Smooth muscle cell (in vitro differentiated cells): ENCODE measurements at regions not wholly inside any gene's neighbourhood (a gene's known extent, or its start where the extent isn't known, plus 50 kb on each side); places are given as distances from the start of the nearest gene placed in this dataset.
A peak's percentile ranks its signal among the peaks of the same experiment; 100 is the strongest.

ENCODE experiments used
- DNase-seq: peaks from one replicate; lab custom pipeline; 2025; ENCODE audit not compliant: unreplicated experiment; lab: John Stamatoyannopoulos, UW
- H2AFZ ChIP-seq: fragments of 200-600 bp; sonication (generic); 2 replicates; pipeline ENCODE4 v1.6.0; 2016; ENCODE audit warnings: antibody characterized with exemption, low read depth, mild to moderate bottlenecking
- H3F3A ChIP-seq: fragments of 200-600 bp; sonication (generic); 2 replicates; pipeline ENCODE4 v1.6.0; 2017; ENCODE audit warnings: antibody characterized with exemption, low read depth
- H3K27ac ChIP-seq: fragments of 200-600 bp; sonication (generic); 2 replicates; pipeline ENCODE4 v1.5.1; 2016; ENCODE audit warnings: low read depth, mild to moderate bottlenecking
- H3K27me3 ChIP-seq: fragments of 200-600 bp; sonication (generic); 2 replicates; pipeline ENCODE4 v1.6.1; 2016; ENCODE audit warnings: low read depth, mild to moderate bottlenecking
- H3K36me3 ChIP-seq: fragments of 200-600 bp; sonication (generic); 2 replicates; pipeline ENCODE4 v1.5.1; 2016; ENCODE audit warnings: low read depth
- H3K4me1 ChIP-seq: fragments of 200-600 bp; sonication (generic); 2 replicates; pipeline ENCODE4 v1.5.1; 2016; ENCODE audit warnings: low read depth
- H3K4me2 ChIP-seq: fragments of 200-600 bp; sonication (generic); 2 replicates; pipeline ENCODE4 v1.6.0; 2016; ENCODE audit warnings: mild to moderate bottlenecking
- H3K4me3 ChIP-seq: fragments of 200-600 bp; sonication (generic); 2 replicates; pipeline ENCODE4 v1.5.1; 2016; ENCODE audit warnings: mild to moderate bottlenecking
- H3K79me2 ChIP-seq: fragments of 200-600 bp; sonication (generic); 2 replicates; pipeline ENCODE4 v1.6.0; 2016; ENCODE audit warnings: low read depth, mild to moderate bottlenecking
- H3K9ac ChIP-seq: fragments of 200-600 bp; sonication (generic); 2 replicates; pipeline ENCODE4 v1.6.0; 2016; ENCODE audit warnings: low read depth
- H3K9me3 ChIP-seq: fragments of 200-600 bp; sonication (generic); replicated peaks from 2 replicates; pipeline ENCODE4 v1.5.1; 2016; ENCODE audit warnings: low read depth
- H4K20me1 ChIP-seq: fragments of 200-600 bp; sonication (generic); 2 replicates; pipeline ENCODE4 v1.6.0; 2016; ENCODE audit warnings: low read depth
- WGBS: methylation state at CpG from one replicate; pipeline ENCODE4 v1.1.7; 2016; ENCODE audit warnings: low lambda C conversion rate; 5-methylcytosine and 5-hydroxymethylcytosine counted together
- TF ChIP-seq, protein P1 (sequence below): fragments of 200-600 bp; sonication (generic); IDR thresholded peaks from 2 replicates; pipeline ENCODE4 v1.5.1; 2017; ENCODE audit warnings: borderline replicate concordance, mild to moderate bottlenecking, antibody characterized with exemption; ENCODE audit not compliant: insufficient read depth, poor library complexity, severe bottlenecking

DNA sequence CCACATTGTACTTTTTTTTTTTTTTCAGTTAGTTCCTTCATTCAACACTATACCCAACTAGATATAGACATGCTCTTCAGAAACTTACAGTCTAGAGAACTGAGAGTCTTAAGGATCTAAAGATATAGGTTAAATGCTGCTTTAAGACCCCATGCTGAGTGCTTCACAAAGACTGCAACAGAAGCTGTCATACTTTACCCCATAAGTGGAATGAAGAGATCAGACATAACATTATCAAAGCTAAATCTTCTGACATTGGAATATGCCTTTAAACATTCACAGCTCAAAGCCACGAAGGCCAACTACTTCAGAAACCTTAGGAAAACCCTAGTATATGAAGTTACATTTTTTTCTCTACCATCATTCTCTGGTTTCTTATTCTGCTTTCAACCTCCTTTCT, 666.4 kb downstream of the KCNT2 start:
- no peak overlapping the region for H3K9ac ChIP-seq

DNA sequence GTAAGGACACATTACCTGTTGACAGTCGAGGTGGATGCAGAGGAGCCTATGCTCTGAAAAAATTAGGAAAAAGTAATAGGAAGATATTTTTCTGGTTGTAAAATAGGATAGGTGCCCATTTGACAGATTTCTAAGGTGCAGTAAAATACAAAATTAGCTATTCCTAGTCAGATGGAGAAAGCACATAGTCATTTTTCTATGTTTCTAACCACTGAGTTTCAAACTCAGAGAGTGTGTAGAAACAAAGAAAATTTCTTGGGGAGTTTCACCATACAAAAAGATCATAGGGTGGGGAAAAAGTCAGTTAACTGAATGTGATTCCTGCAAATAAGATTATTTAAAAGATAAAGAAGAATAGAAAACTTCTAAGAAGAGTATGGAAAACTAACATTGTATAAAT, 666.9 kb downstream of the KCNT2 start:
- Histone ChIP-seq H3K9me3 (no peaks in the 10 kb centered on the region), H3K36me3 (no peaks in the 10 kb centered on the region), H3K9ac (no peak overlapping the region), H2AFZ (no peak overlapping the region), H3F3A (no peaks in the 10 kb centered on the region), H3K4me1 (no peaks in the 10 kb centered on the region), H3K79me2 (no peaks in the 10 kb centered on the region), H3K27ac (no peak overlapping the region), H3K4me2 (no peak overlapping the region), H4K20me1 (no peaks in the 10 kb centered on the region), H3K27me3 (no peaks in the 10 kb centered on the region), H3K4me3 (no peak overlapping the region)
- TF ChIP-seq, protein P1, sequence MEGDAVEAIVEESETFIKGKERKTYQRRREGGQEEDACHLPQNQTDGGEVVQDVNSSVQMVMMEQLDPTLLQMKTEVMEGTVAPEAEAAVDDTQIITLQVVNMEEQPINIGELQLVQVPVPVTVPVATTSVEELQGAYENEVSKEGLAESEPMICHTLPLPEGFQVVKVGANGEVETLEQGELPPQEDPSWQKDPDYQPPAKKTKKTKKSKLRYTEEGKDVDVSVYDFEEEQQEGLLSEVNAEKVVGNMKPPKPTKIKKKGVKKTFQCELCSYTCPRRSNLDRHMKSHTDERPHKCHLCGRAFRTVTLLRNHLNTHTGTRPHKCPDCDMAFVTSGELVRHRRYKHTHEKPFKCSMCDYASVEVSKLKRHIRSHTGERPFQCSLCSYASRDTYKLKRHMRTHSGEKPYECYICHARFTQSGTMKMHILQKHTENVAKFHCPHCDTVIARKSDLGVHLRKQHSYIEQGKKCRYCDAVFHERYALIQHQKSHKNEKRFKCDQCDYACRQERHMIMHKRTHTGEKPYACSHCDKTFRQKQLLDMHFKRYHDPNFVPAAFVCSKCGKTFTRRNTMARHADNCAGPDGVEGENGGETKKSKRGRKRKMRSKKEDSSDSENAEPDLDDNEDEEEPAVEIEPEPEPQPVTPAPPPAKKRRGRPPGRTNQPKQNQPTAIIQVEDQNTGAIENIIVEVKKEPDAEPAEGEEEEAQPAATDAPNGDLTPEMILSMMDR: no peak
- DNase-seq: no peak
- 89% methylated on average over 1 of the region's 1 CpG for WGBS

More for the DNA sequence above, 666.4 kb downstream of the KCNT2 start:
- H3K27ac ChIP-seq: no peak overlapping the region
- H4K20me1 ChIP-seq: no peaks in the 10 kb centered on the region
- DNase-seq: no peak
- H2AFZ ChIP-seq: no peak overlapping the region
- no peaks in the 10 kb centered on the region for H3K9me3 ChIP-seq
- H3K4me1 ChIP-seq: no peaks in the 10 kb centered on the region
- H3K4me3 ChIP-seq: no peak overlapping the region
- TF ChIP-seq, protein P1: no peak
- no peak overlapping the region for H3K4me2 ChIP-seq
- no peaks in the 10 kb centered on the region for H3F3A ChIP-seq
- H3K27me3 ChIP-seq: no peaks in the 10 kb centered on the region
- H3K79me2 ChIP-seq: no peaks in the 10 kb centered on the region
- no peaks in the 10 kb centered on the region for H3K36me3 ChIP-seq
- 88% methylated on average over 1 of the region's 1 CpG for WGBS

DNA sequence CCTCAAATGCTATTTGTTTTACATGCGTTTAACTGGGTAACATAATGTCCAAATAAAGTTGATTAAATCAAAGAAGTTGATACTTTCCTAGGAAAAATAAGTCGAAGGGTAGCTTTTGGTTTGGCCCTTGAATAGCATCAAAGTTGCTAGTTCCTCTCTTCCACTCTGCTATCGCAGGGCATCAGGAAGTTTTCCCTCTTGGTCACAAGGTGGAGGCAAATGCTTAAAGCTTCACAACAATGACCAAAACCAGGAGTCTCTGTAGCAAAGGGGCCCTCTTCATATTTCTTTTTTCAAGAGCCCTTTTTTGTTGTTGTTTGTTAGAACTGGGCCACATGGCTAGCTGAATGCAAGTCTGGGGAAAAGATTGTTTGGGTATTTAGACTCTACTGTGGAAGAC, 668.4 kb downstream of the KCNT2 start:
- H3K36me3 ChIP-seq: no peaks in the 10 kb centered on the region
- no peaks in the 10 kb centered on the region for H3F3A ChIP-seq
- 51% methylated on average over 3 of the region's 3 CpGs for WGBS
- H3K4me3 ChIP-seq: no peak overlapping the region
- no peaks in the 10 kb centered on the region for H4K20me1 ChIP-seq
- DNase-seq: no peak
- no peak overlapping the region for H3K9ac ChIP-seq
- H3K9me3 ChIP-seq: no peaks in the 10 kb centered on the region
- H3K4me1 ChIP-seq: no peaks in the 10 kb centered on the region
- H3K27me3 ChIP-seq: no peaks in the 10 kb centered on the region
- no peak overlapping the region for H3K27ac ChIP-seq
- TF ChIP-seq, protein P1: no peak
- no peak overlapping the region for H3K4me2 ChIP-seq
- peak overlapping the region; percentile 10 for H2AFZ ChIP-seq
- H3K79me2 ChIP-seq: no peaks in the 10 kb centered on the region

DNA sequence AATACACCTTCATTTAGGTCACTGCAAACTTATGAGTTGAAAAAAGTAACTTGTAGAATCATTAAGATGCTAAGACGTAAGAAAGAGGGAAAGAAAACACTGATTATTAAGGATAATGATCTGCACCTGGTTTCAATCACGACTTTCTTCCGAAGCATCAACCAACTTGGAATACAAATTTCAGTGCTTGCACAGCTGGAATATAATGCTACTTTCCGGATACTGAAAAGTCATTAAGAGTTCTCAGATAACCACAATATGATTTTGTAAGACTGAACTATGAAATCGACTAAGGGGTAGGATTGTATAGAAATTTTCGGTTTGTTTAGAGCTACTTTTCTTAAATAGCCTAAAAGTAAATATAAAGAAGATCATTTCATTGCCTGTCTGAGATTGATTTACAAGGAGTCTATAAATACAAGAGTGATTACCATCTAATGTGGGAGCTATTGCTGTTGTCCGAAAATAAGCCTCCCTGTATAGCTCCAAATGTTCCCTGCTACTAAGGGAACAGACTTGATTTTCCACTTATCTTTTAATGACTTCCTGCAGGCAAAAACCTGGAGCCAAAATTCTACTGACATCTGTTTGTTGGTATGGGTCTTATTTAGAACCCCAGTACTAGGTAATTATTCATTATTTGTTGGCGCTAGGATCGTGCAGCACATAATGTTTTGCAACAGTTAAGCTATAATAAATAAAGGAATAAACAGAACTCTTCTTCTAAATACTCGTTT, 673.3 kb downstream of the KCNT2 start:
- no peaks in the 10 kb centered on the region for H3K79me2 ChIP-seq
- no peaks in the 10 kb centered on the region for H4K20me1 ChIP-seq
- H3K4me1 ChIP-seq: no peaks in the 10 kb centered on the region
- H3K27ac ChIP-seq: no peak overlapping the region
- no peak overlapping the region for H3K4me3 ChIP-seq
- no peak overlapping the region for H2AFZ ChIP-seq
- DNase-seq: no peak
- TF ChIP-seq, protein P1: no peak
- whole genome bisulfite sequencing: 59% methylated on average over 10 of the region's 10 CpGs
- H3K36me3 ChIP-seq: no peaks in the 10 kb centered on the region
- H3K27me3 ChIP-seq: no peaks in the 10 kb centered on the region
- H3K4me2 ChIP-seq: no peak overlapping the region
- H3K9me3 ChIP-seq: no peaks in the 10 kb centered on the region
- H3K9ac ChIP-seq: no peak overlapping the region
- no peaks in the 10 kb centered on the region for H3F3A ChIP-seq
